HEK293 (cell line): ENCODE measurements at regions not wholly inside any gene's neighbourhood (a gene's known extent, or its start where the extent isn't known, plus 50 kb on each side); places are given as distances from the start of the nearest gene placed in this dataset.

ENCODE experiments used
- CTCF ChIA-PET: fragments of 350-600 bp; formaldehyde crosslinking; extraction: SDS; loops from one replicate; lab custom pipeline; 2021; ENCODE audit warnings: antibody characterized with exemption; lab: Yijun Ruan, JAX
- POLR2A ChIA-PET: fragments of 300-600 bp; formaldehyde crosslinking; extraction: SDS; loops from one replicate; lab custom pipeline; 2020; ENCODE audit warnings: antibody characterized with exemption, inconsistent platforms; lab: Yijun Ruan, JAX
- H3K27ac ChIP-seq: fragments of 200-500 bp; sonication (Bioruptor generic); 2 replicates; pipeline ENCODE4 v1.5.1; 2014; ENCODE audit warnings: low read depth, low read length, control low read depth, inconsistent platforms; ENCODE audit errors: extremely low read depth
- H3K36me3 ChIP-seq, 2 experiments: fragments of 200-500 bp in 1 of 2; sonication (Bioruptor generic) in 1 of 2; 1 replicate in 1 of 2; 2 replicates in 1 of 2; pipeline ENCODE4 v1.5.1; 2014 to 2017; ENCODE audit warnings: inconsistent platforms in 2 of 2, low read length in 2 of 2; ENCODE audit not compliant: control insufficient read depth in 2 of 2, insufficient read depth in 1 of 2
- H3K4me1 ChIP-seq: fragments of 200-500 bp; sonication (Bioruptor generic); 2 replicates; pipeline ENCODE4 v1.5.1; 2014; ENCODE audit warnings: mild to moderate bottlenecking, low read length, inconsistent platforms; ENCODE audit not compliant: control insufficient read depth, insufficient read depth
- H3K4me3 ChIP-seq: 2 replicates; pipeline ENCODE4 v1.5.1; 2011; ENCODE audit warnings: low read depth, mild to moderate bottlenecking, control low read depth, low read length, moderate library complexity
- H3K9me3 ChIP-seq: fragments of 200-500 bp; sonication (Bioruptor generic); 2 replicates; pipeline ENCODE4 v1.5.1; 2014; ENCODE audit warnings: low read depth, low read length, inconsistent platforms; ENCODE audit not compliant: control insufficient read depth, insufficient read depth
- FEZF1 ChIP-seq: fragments of 450-650 bp; formaldehyde crosslinking; IDR thresholded peaks from 2 replicates; pipeline ENCODE4 v1.5.1; 2016; ENCODE audit warnings: missing biosample characterization, missing genetic modification characterization
- GFI1B ChIP-seq: fragments of 450-650 bp; formaldehyde crosslinking; IDR thresholded peaks from 2 replicates; pipeline ENCODE4 v1.5.1; 2016; ENCODE audit warnings: missing biosample characterization, missing genetic modification characterization
- IKZF3 ChIP-seq: fragments of 450-650 bp; IDR thresholded peaks from 2 replicates; pipeline ENCODE4 v1.5.0; 2018; ENCODE audit warnings: missing biosample characterization, mild to moderate bottlenecking, missing genetic modification characterization, moderate library complexity
- KLF10 ChIP-seq: fragments of 450-650 bp; IDR thresholded peaks from 2 replicates; pipeline ENCODE4 v1.5.1; 2018; ENCODE audit warnings: missing biosample characterization, mild to moderate bottlenecking, missing genetic modification characterization
- OSR2 ChIP-seq: fragments of 450-650 bp; formaldehyde crosslinking; IDR thresholded peaks from 2 replicates; pipeline ENCODE4 v1.5.1; 2016; ENCODE audit warnings: missing biosample characterization, missing genetic modification characterization
- PRDM10 ChIP-seq: fragments of 450-650 bp; formaldehyde crosslinking; IDR thresholded peaks from 2 replicates; pipeline ENCODE4 v1.5.1; 2016; ENCODE audit warnings: missing biosample characterization, missing genetic modification characterization
- SCRT2 ChIP-seq: fragments of 450-650 bp; formaldehyde crosslinking; IDR thresholded peaks from 2 replicates; pipeline ENCODE4 v1.5.1; 2016; ENCODE audit warnings: missing biosample characterization, missing genetic modification characterization
- YY2 ChIP-seq: fragments of 450-650 bp; formaldehyde crosslinking; IDR thresholded peaks from 2 replicates; pipeline ENCODE4 v1.5.1; 2016; ENCODE audit warnings: missing biosample characterization, missing genetic modification characterization
- ZBTB48 ChIP-seq: fragments of 450-650 bp; formaldehyde crosslinking; IDR thresholded peaks from 2 replicates; pipeline ENCODE4 v1.5.1; 2016; ENCODE audit warnings: missing biosample characterization, missing genetic modification characterization
- ZNF169 ChIP-seq: fragments of 450-650 bp; formaldehyde crosslinking; IDR thresholded peaks from 2 replicates; pipeline ENCODE4 v1.5.1; 2016; ENCODE audit warnings: missing biosample characterization, missing genetic modification characterization
- ZNF19 ChIP-seq: fragments of 450-650 bp; formaldehyde crosslinking; IDR thresholded peaks from 2 replicates; pipeline ENCODE4; 2016; ENCODE audit warnings: missing biosample characterization, missing genetic modification characterization, low read depth
- ZNF223 ChIP-seq: fragments of 450-650 bp; formaldehyde crosslinking; IDR thresholded peaks from 2 replicates; pipeline ENCODE4 v1.5.1; 2016; ENCODE audit warnings: missing biosample characterization, missing genetic modification characterization
- ZNF26 ChIP-seq: fragments of 450-650 bp; formaldehyde crosslinking; IDR thresholded peaks from 2 replicates; pipeline ENCODE4 v1.5.1; 2016; ENCODE audit warnings: missing biosample characterization, missing genetic modification characterization
- ZNF280C ChIP-seq: fragments of 450-650 bp; formaldehyde crosslinking; IDR thresholded peaks from 2 replicates; pipeline ENCODE4 v1.5.1; 2016; ENCODE audit warnings: missing biosample characterization, missing genetic modification characterization
- ZNF311 ChIP-seq: fragments of 450-650 bp; formaldehyde crosslinking; IDR thresholded peaks from 2 replicates; pipeline ENCODE4 v1.5.1; 2017; ENCODE audit warnings: missing biosample characterization, missing genetic modification characterization, borderline replicate concordance
- ZNF350 ChIP-seq: fragments of 450-650 bp; formaldehyde crosslinking; IDR thresholded peaks from 2 replicates; pipeline ENCODE4 v1.5.0; 2017; ENCODE audit warnings: missing biosample characterization, mild to moderate bottlenecking, missing genetic modification characterization
- ZNF48 ChIP-seq: fragments of 450-650 bp; formaldehyde crosslinking; IDR thresholded peaks from 2 replicates; pipeline ENCODE4 v1.5.1; 2016; ENCODE audit warnings: missing biosample characterization, missing genetic modification characterization
- ZNF518A ChIP-seq: fragments of 450-650 bp; formaldehyde crosslinking; conservative IDR thresholded peaks from 2 replicates; pipeline ENCODE4 v1.5.1; 2016; ENCODE audit warnings: low read depth, missing biosample characterization, missing genetic modification characterization
- ZNF555 ChIP-seq: fragments of 450-650 bp; formaldehyde crosslinking; conservative IDR thresholded peaks from 2 replicates; pipeline ENCODE4 v1.5.1; 2017; ENCODE audit warnings: missing biosample characterization, mild to moderate bottlenecking, missing genetic modification characterization, inconsistent platforms
- ZNF560 ChIP-seq: fragments of 450-650 bp; formaldehyde crosslinking; IDR thresholded peaks from 2 replicates; pipeline ENCODE4 v1.5.1; 2017; ENCODE audit warnings: missing biosample characterization, missing genetic modification characterization, borderline replicate concordance
- ZNF76 ChIP-seq: fragments of 450-650 bp; formaldehyde crosslinking; IDR thresholded peaks from 2 replicates; pipeline ENCODE4; 2016; ENCODE audit warnings: low read depth, missing biosample characterization, missing genetic modification characterization, borderline replicate concordance
- ZNF791 ChIP-seq: fragments of 450-650 bp; formaldehyde crosslinking; IDR thresholded peaks from 2 replicates; pipeline ENCODE4 v1.5.1; 2016; ENCODE audit warnings: missing biosample characterization, missing genetic modification characterization
- ZNF792 ChIP-seq: fragments of 450-650 bp; formaldehyde crosslinking; IDR thresholded peaks from 2 replicates; pipeline ENCODE4 v1.5.1; 2016; ENCODE audit warnings: missing biosample characterization, missing genetic modification characterization

GRCh38 chr4:31768756-31769155 is 1048.6 kb downstream of the PCDH7 start:
- H3K36me3 ChIP-seq: no peaks in the 10 kb centered on the region
- POLR2A ChIA-PET: no interaction called here
- H3K27ac ChIP-seq: no peak overlapping the region
- CTCF ChIA-PET: no interaction called here
- TF ChIP-seq ZNF169 (tag by site-specific recombination) (no peak), ZNF555 (tag by site-specific recombination) (no peak), KLF10 (tag by site-specific recombination) (no peak), ZNF223 (tag by site-specific recombination) (no peak), ZNF311 (tag by site-specific recombination) (no peak), PRDM10 (tag by site-specific recombination) (no peak)
- H3K4me3 ChIP-seq: no peak overlapping the region
- H3K4me1 ChIP-seq: no peaks in the 10 kb centered on the region
- H3K9me3 ChIP-seq: no peaks in the 10 kb centered on the region

- CTCF ChIA-PET: no interaction called here
- TF ChIP-seq OSR2 (tag by site-specific recombination) (no peak), ZNF792 (tag by site-specific recombination) (no peak), YY2 (tag by site-specific recombination) (no peak), SCRT2 (tag by site-specific recombination) (no peak), ZNF518A (tag by site-specific recombination) (no peak), ZNF791 (tag by site-specific recombination) (no peak), ZNF26 (tag by site-specific recombination) (no peak), ZBTB48 (tag by site-specific recombination) (no peak), FEZF1 (tag by site-specific recombination) (no peak), GFI1B (tag by site-specific recombination) (no peak), IKZF3 (no peak), ZNF19 (no peak), ZNF560 (no peak), ZNF350 (tag by site-specific recombination) (no peak), ZNF76 (tag by site-specific recombination) (no peak), ZNF280C (no peak), ZNF48 (tag by site-specific recombination) (no peak)
These were observed 1063.1 kb downstream of the PCDH7 start for GRCh38 chr4:31783311-31783710.

More at GRCh38 chr4:31783311-31783710, 1063.1 kb downstream of the PCDH7 start:
- Histone ChIP-seq H3K4me1 (no peaks in the 10 kb centered on the region), H3K27ac (no peak overlapping the region), H3K4me3 (no peak overlapping the region), H3K9me3 (no peaks in the 10 kb centered on the region), H3K36me3 (no peaks in the 10 kb centered on the region)
- POLR2A ChIA-PET: no interaction called here
